GM13977 (cell line): ENCODE measurements at regions not wholly inside any gene's neighbourhood (a gene's known extent, or its start where the extent isn't known, plus 50 kb on each side); places are given as distances from the start of the nearest gene placed in this dataset.

Source experiments
- DNase-seq: peaks from one replicate; pipeline ENCODE4 v3.0.0; 2012; ENCODE audit warnings: low spot score
- in situ Hi-C: fragments of 300-500 bp; cut with MboI; formaldehyde crosslinking; loops from one replicate; pipeline ENCODE4 v1.12.0; 2022; ENCODE audit warnings: low sequenced_read_pairs, low pct_unique_long_range_greater_than_20kb, mixed read lengths, inconsistent platforms; ENCODE audit not compliant: unreplicated experiment
- TF ChIP-seq, protein P1 (sequence below): IDR thresholded peaks from 2 replicates; pipeline ENCODE4 v1.5.1; 2012; ENCODE audit warnings: mild to moderate bottlenecking, control low read depth; ENCODE audit not compliant: insufficient read depth; ENCODE audit errors: extremely low read depth, missing control alignments

DNA sequence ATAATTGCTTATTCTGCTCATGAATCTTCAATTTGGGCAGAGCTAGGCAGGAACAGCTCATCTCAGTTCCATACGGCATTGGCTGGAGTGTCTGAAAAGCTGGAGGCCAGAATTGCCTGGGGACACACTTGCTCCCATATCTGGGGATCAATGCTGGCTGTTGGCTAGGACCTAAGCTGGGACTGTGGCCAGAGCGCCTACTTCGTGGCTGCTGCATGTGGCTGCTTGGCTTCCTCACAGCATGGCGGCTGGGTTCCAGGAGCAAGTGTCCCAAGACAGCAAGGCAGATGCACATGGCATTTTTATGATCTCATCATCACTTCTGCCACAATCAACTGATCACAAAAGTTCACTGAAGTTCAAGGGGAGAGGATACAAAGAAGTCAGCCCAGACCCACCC, 200.2 kb downstream of the TTC8 start:
- TF ChIP-seq, protein P1, sequence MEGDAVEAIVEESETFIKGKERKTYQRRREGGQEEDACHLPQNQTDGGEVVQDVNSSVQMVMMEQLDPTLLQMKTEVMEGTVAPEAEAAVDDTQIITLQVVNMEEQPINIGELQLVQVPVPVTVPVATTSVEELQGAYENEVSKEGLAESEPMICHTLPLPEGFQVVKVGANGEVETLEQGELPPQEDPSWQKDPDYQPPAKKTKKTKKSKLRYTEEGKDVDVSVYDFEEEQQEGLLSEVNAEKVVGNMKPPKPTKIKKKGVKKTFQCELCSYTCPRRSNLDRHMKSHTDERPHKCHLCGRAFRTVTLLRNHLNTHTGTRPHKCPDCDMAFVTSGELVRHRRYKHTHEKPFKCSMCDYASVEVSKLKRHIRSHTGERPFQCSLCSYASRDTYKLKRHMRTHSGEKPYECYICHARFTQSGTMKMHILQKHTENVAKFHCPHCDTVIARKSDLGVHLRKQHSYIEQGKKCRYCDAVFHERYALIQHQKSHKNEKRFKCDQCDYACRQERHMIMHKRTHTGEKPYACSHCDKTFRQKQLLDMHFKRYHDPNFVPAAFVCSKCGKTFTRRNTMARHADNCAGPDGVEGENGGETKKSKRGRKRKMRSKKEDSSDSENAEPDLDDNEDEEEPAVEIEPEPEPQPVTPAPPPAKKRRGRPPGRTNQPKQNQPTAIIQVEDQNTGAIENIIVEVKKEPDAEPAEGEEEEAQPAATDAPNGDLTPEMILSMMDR, result no peak
- DNase-seq, result no peak
- in situ Hi-C loops, result loop anchor here (25.0 kb wide), 3 partner anchors 388 to 1213 kb away; partner anchors contain the start of gene FOXN3

DNA sequence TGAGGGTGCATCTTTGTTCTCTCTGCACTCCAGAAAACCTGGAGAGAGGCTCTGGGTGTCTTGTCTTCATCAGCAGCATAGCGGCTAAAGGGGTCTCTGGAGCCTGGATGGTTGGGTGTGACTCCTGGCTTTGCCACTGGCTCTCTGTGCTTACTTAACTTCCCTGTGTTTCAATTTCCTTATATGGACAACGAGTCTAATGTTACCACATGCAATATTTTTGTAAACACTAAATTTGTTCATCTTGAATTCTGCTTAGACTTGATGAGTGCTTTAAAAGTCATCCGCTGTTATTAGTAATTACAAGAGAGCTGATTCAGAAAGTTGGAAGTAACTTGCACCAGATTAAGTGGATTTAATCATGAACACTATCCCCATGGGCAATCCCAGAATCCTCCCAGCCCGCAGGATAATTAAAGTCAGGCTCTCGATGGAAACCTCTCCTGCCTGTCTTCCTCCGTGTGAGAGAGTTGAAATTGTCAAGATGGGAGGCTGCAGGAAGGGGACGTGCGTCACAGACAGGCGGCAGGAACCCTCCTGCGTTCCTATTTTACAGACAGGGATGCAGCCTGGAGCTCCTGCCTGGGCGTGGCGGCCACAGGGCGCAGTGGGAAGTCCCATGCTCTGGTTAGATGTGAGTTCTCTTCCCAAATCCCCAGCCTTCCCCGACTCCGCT, 201.2 kb downstream of the TTC8 start:
- no peak for DNase-seq
- TF ChIP-seq, protein P1, result no peak
- in situ Hi-C loops, result loop anchor here (25.0 kb wide), 2 partner anchors 387 to 737 kb away; partner anchors contain the start of gene FOXN3

DNA sequence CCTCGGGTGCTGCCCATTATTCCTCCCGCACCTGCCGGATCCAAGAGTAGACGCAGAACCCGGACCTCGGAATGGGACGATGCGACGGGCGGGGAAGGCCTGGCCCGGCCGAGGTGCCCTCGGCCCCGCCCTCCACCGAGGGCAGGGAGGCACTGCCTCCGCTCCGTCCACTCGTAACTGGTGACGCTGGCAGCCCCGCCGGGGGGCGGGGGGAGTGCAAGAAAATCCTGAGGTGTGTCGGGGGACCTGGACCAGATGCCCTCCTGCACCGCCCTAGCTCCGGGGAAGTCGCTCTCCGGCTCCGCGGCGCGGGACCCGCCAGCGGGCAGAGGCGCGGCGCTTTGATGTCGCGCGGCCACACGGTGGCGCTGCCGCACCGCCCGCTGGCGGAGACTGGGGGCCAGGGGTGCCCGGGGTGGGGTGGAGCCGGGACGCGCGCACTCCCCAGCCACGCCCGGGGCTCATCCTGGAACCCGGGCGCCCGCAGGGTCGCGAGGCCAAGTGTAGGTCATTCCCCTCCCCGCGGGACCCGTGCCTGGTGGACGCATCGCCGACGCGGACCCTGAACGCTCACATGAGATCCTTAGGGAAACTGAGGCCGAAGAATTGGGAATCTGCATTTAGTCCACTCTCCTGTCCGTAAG, 202.8 kb downstream of the TTC8 start:
- DNase-seq, result peak; percentile 89
- TF ChIP-seq, protein P1, result peak; percentile 84
- in situ Hi-C loops, result loop anchor here (25.0 kb wide), 2 partner anchors 385 to 735 kb away; partner anchors contain the start of gene FOXN3

DNA sequence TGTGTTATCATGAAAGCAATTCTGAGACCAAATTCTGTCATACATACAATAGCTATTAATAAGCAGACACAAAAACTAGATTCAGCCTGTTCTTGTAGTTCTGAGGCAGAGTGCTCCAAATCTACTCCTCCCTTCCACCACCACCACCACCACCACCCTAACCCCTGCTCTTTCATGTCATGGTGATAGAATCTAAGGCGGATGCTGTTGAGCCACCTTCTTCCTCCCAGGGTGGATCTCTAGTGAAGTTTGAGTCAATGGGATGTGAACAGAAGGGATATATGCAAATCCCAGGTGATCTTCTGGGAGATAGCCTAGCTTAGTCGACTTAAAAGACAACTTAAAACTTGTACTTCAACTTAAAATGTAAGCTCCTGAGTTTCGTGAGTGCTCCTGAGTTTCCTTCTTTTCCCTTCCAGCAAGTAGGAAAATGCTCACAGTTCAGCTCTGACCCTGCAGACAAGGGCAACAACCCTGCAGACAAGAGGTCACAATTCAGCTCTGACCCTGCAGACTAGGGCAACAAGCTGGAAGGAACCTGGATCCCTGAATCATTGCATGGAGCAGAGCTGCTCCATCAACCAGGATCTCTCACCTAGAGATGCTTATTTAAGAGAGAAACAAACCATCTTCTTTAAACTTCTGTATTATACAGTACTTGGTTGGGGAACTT, 204.1 kb downstream of the TTC8 start:
- in situ Hi-C loops, result loop anchor here (25.0 kb wide), 2 partner anchors 384 to 734 kb away; partner anchors contain the start of gene FOXN3
- DNase-seq, result no peak
- TF ChIP-seq, protein P1, result no peak

DNA sequence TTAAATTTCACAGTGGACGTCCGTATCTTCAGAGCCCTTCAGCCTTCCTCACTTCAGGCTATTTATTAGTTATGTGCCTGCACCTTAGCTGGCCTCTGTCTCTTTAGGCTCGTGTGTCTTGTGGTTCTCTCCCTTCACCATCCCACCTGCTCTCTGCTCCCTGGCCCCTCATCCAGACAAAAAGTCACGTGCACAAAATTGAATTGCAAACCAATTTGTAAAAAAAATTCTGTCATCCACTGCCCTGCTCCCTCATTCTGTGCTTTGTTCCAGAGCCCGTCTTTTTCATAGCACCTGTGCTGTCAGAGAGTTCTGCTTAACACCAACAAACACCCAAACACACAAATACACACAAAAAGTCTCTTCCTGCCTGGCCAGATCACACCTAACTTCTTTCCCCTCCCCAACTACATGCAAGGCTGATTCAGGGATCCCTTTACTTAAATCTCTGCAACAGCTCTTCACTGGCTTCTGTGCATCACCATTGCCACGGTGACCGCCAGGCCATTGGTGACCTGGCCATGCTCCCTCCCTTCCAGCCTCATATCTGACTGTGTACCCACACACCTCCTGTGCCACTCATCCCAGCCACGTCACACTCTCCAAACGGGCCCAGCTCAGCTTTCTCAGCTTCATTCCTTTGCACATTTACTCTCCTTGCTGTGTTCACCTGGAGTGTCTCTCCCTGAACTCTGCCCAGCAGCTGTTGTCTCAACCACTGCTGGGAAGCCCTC, 205.7 kb downstream of the TTC8 start:
- DNase-seq, result no peak
- TF ChIP-seq, protein P1, result no peak
- in situ Hi-C loops, result loop anchor here (25.0 kb wide), 2 partner anchors 382 to 732 kb away; partner anchors contain the start of gene FOXN3

DNA sequence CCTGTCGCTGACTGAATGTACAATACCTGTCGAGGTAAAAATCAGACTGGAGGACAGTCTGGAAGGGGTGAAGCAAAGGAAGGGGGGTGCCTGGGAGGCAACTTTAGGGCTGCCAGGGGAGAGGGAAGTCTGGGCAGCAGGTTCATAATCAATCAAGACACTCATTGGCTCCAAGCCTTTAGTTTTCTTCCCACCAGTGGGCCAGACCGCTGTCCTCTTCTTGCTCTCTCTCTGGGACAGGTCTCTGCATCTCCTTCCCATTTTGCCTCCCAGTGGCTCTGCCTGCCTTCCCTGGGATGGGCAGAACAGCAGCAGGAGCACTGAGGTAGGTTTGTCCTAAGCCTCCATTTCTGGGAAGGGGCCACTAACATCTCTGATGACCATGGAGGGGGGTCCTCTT, 206.5 kb downstream of the TTC8 start:
- in situ Hi-C loops, result loop anchor here (25.0 kb wide), 2 partner anchors 381 to 731 kb away; partner anchors contain the start of gene FOXN3
- TF ChIP-seq, protein P1, result no peak
- DNase-seq, result no peak
